Ovary (tissue), 3 donors: ENCODE measurements at regions not wholly inside any gene's neighbourhood (a gene's known extent, or its start where the extent isn't known, plus 50 kb on each side); places are given as distances from the start of the nearest gene placed in this dataset.

ENCODE experiments used
- EP300 ChIP-seq: sonication (generic); formaldehyde crosslinking; IDR thresholded peaks from one replicate; pipeline ENCODE4 v1.6.1; 2017; ENCODE audit warnings: antibody characterized with exemption
- POLR2A ChIP-seq: fragments of 450-650 bp; IDR thresholded peaks from one replicate; pipeline ENCODE4 v1.6.1; 2017; ENCODE audit warnings: antibody characterized with exemption, mild to moderate bottlenecking, moderate library complexity
- TF ChIP-seq, protein P1 (sequence below), 3 donors: fragments of 450-650 bp in 2 of 3; fragments of 200-600 bp in 1 of 3; IDR thresholded peaks; one replicate each; pipeline versions ENCODE4 v1.5.1 to v1.8.0; 2016 to 2022; ENCODE audit warnings: antibody characterized with exemption in 3 of 3, mild to moderate bottlenecking in 1 of 3
- donor health status: DM: no; HTN: no; CAD: no.

DNA sequence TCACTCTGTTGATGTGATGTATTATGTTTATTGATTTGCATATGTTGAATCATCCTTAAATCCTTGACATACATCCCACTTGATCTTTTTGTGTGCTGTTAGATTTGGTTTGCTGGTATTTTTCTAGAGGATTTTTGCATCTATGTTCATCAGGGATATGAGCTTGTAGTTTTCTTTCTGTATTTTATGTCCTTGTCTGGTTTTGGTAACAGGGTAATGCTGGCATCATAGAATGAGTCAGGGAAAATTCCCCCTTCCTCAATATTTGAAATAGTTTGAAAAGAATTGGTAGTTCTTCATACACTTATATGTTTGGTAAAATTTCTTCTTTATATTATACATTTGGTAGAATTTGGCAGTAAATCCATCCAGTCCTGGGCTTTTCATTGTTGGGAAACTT is 89.4 kb upstream of the SLC13A1 start:
- TF ChIP-seq POLR2A, result no peak
- TF ChIP-seq, protein P1, sequence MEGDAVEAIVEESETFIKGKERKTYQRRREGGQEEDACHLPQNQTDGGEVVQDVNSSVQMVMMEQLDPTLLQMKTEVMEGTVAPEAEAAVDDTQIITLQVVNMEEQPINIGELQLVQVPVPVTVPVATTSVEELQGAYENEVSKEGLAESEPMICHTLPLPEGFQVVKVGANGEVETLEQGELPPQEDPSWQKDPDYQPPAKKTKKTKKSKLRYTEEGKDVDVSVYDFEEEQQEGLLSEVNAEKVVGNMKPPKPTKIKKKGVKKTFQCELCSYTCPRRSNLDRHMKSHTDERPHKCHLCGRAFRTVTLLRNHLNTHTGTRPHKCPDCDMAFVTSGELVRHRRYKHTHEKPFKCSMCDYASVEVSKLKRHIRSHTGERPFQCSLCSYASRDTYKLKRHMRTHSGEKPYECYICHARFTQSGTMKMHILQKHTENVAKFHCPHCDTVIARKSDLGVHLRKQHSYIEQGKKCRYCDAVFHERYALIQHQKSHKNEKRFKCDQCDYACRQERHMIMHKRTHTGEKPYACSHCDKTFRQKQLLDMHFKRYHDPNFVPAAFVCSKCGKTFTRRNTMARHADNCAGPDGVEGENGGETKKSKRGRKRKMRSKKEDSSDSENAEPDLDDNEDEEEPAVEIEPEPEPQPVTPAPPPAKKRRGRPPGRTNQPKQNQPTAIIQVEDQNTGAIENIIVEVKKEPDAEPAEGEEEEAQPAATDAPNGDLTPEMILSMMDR (IDR thresholded peaks at IDR 0.05), result no peak
- no peak for TF ChIP-seq EP300
